Cerebellar cortex (tissue), 1 donor: ENCODE measurements at regions not wholly inside any gene's neighbourhood (a gene's known extent, or its start where the extent isn't known, plus 50 kb on each side); places are given as distances from the start of the nearest gene placed in this dataset.

Experiments
- DNase-seq: peaks from one replicate; pipeline ENCODE4 v3.0.0-alpha.2; 2015; ENCODE audit warnings: low spot score

DNA sequence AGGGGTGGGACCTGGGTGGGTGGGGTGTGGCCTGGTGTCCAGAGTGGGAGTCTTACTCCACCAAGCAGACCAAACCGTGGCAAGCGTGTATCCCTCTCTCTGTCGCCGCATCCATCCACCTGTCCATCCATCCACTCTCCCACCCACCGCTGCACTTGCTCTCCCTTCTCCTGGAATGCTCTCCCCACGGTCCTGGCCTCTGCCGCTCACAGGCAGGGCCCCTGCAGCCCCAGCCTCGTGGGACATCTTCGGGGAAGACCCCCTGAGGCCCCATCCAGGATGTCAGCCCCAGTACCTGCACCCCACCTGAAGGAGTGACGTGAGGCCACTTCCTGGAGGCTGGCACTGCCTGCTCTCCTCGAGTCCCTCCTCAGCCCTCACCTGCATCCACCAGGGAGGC is 189.5 kb upstream of the GSE1 start:
- no peak for DNase-seq

DNA sequence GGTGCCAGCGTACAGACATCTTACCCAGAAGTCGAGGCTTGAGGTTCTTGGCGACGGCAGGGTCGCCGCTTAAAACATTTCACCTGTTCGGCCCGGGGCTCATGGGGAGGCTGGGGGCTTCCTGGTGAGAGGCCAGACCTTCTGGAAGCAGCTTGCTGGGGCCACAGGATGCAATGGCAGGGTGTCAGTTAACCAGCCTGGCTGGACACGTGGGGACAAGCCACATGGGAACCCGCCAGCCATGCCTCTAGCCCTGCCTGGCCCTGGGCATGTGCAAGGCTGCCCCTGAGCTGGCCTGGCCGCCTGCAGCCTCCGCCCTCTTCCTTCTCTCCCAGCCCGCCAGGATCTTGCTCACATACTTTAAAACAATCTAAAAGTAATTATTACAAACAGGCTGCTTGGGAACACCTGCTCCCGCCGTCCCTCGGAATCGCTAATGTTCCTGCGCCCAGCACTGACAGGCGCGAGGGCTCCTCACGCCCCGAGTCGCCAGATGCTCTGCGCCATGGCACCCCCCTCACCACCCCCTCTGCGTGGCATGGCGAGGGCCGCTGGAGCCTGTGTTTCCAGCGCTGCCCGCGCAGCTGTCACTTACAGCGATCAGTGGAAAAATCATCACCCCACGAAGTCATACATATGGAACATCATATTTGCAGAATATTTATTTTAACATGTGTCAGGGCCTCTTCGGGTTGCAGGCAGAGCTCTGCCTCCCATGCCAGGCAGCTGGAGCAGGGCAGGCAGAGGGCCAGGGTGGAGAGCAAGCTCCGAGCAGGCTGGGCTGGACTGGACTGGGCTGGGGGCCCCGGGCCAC is 188.7 kb upstream of the GSE1 start:
- DNase-seq, result peak; percentile 34

DNA sequence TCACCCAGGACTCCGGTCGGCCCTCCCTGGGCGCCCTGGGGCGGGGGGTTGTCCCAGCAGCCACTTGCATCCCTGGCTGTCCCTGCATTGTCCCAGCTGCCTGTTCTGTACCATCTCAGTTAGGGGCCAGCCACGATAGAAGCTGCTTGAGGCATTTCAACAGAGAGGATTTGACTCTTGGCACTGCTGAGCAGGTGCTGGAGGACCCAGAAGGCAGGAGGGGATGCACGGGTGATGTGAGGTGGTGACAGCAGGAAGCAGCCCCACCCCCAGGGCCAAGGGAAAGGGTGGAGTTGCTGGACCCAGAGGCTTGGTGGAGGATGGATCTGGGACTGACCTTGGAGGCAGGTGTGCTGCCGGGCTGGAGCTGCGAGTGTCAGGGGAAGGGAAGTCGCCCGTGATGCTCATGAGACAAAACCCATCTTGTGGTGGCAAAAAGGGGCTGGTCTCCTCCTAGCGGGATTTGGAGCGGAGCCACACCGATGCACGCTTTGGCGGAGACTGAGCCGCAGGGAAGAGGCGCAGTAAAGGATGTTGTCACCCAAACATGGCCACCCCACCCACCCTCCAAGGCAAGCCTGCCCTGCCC is 188.0 kb upstream of the GSE1 start:
- no peak for DNase-seq

DNA sequence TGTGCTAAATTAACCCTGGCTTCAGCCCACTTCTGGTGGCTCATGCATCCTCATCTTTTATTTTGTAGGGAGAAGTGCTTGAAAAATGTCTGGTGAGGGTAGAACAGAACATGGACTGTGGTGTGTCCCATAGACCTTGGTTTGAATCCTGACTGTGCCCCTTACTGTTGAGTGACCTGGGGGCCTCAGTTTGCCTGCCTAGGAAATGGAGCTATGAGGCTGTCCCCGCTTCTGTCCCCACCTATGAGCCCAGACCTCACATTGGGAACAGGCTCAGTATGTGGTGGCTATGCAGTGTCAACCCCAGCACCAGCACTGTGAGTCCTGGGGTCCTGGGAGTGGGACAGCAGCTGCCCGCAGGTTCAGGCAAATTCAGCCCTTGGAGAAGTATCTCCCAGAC is 186.3 kb upstream of the GSE1 start:
- DNase-seq, result no peak

DNA sequence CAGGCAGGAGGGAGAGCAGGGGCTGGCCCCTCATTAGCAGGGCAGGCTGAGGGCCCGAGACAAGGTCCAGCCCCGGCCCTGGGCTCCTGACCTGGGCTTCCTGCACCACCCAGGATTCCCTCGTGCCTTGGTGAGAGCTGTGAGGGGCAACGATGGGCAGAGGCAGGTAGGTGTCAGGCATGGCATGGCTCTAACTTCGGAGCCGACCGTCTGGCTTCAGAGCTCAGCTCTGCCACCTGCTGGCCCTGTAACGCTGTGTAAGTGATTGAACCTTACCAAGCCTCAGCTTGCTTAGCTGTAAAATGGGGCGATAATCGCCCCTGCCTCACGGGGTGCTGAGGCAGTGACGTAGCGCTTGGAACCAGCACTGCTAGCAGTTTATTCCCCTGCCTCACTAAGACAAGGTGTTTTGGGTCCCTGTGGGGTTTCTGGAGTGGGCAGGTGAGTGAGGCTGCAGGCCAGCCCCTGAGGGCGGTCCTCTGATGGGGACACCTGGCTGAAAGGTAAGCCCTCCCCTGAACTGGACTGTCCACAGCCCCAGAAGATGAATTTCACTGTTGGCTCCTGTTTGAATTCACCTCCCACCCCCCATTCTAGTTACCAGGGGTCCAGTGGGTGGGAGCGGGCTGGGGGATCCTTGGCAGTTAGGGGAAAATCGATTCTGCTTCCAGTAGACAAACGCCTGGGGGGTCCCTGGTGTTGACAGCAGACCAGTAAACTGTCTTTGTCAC is 184.8 kb upstream of the GSE1 start:
- DNase-seq, result peak; percentile 61

DNA sequence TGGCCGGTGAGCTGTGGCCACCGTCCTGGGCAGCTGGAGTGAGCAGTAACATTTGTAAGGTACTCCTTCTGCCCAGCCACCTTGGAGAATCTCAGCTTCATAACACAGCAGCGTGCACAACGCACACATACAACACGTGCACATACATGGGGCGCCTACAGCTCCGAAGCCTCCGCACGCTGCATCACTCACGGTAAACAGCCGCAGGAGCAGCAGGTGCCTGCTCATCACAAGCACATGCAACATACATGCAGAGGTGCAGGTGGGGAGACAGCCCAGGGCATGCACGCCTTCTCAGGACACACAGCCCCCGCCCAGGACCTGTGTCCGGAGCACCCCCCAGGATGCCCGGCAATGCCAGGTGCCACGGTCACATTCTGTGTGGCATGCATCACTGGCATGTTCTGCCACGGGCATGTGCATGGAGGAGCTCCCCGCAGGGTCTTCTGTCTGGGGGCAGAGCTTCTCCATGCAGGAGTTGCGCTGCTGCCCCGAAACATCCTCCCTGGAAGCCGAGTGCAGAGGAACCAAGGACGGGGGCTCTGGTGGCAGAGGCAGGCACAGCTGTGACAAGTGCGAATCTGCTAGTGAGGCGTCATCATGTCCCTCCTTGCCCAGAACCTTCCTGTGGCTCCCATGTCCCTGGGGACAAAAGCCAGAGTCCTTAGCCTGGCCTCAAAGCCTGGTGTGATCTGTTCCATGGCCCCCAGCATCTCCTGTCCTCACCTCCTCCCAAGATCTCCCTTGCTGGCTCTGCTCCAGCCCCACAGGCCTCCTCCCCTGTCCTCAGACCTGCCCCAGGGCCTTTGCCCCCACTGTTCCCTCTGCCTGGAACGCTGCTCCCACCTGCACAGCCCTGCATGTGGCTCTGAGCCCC is 184.0 kb upstream of the GSE1 start:
- DNase-seq, result no peak

DNA sequence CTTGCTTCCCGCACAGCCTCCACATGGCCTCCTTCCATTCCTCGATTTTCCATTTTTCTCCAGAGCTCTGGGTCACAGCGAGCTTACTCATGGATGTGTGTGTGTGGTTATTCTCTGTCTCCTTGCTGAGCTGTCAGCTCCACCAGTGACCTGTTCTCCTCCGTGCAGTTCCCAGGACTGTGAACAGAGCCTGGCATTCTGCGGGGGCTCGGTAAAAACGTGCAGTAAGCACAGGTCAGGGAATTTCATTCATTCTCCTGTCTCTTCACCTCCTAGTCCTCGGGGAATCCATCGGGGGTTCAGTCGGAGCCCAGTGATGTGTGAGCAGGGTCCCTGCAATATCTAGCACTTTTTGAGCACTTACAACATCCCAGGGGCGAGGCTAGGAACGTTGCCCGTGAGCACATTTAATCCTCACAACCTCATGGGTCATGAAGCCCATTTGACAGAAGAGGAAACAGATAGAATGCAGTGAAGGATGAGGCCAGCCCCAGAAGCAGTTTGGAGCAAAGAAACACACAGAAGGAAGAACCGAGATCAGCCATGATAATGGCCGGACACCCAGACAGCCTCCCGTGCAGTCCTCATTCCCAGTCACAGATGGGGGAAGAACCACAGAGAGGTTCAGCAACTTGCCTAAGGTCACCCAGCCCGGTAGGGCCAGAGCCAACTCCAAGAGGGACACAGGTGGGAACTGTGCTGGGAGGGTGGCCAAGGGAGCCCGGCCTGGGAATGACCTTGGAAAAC is 183.2 kb upstream of the GSE1 start:
- DNase-seq, result no peak

DNA sequence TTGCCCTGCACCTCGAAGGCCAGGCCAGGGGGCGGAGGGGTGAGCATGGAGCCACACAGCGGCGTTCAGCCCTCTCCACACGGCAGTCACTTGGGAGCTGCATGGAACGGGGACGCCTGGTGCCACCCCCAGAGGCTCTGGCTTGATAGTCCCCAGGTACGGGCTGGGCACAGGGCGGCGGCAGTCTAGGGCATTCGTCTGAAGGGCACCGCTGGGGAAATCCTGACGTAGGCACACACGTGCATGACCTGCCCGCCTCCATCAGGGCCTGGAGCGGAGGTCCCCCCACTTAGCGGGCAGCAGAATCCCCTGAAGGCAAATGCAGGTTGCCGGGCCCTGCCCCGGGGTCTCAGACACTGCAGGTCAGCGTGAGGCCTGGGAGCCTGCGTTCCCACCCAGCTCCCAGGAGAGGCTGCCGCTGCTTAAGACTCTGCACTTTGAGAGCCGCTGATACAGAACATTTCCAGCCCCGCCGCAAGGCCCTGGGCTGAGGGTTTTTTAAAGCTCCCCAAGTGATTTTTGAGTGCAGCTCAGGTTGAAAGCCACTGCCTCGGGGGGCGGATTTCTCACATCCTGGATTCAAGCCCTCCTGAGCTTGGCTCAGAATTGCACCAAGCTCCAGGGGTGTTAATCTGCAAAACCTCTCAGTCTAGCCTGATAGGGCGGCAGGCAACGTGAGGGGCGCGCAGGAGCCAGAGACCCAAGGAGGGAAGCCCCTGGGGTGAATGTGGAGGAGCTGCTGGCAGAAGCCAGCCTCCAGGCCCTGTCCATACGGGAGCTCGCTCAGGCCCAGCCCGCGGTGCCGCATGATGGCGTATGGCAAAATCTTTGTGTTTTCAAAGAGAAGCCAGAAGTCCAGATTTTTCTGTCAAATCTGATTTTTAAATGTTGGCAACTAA is 182.3 kb upstream of the GSE1 start:
- DNase-seq, result no peak

DNA sequence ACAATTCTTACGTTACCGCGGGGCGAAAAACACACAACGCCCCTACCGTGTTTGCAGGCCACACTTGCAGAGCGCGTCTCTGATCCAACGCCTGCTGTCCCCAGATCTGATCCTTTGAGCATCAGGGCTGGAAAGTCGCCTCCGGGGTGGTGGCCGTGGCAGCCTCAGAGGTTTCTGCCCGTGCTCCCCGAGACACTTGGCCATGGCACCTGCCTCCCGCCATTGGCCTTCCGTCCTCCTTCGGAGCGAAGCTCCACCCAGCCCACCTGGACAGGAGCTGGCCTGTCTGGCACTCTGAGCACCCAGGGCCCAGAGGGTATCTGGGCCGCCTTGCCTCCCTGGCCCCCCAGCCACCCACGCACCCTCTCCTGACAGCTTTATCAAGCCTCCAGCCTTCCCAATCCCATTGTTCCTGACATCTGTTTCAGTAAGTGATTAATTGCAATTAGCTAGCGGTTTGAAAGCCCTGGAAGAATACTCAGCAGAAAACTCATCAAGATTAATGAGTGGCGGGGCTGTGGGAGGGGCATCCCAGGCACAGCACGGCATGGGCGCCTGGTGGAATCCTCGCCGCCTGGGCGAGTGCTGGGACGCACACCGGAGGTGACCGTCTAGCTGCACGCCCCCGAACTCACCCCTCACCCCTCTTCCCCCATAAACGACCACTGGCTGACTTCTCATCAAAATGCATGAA is 181.5 kb upstream of the GSE1 start:
- no peak for DNase-seq

DNA sequence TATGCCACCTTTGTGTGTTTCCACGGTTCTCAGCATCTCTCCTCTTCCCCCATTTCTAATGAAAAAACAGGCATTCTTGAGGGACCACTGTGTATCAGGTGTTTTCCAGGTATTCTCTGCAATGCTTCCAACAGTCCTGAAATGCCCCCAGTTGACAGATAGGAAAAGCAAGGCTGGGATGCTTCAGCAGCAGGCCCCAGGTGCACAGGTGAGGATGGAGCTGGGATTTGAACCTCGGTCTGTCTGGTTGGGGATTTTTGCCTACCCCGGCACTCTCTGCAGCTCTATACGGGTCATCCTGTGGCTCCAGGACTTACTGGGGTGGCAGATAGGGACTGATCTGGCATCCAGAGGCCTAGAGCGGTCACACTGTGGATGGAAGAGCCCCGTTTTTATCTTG is 180.5 kb upstream of the GSE1 start:
- DNase-seq, result no peak

DNA sequence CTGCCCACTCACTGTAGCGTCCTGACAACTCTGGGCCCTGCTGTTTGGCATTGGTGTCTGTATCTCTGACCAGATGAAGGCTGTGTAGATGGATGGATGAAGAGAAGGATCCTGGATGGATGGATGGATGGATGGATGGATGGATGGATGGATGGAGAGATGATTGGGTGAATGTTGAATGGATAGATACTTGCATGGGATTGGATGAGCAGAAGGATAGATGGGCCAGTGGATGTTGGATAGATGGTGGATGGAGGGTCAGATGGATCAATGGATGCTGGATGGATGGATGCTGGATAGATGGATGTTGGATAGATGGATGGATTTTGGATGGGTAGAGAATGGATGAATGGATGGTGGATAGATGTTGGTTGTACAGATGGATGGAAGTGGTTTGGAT is 179.6 kb upstream of the GSE1 start:
- DNase-seq, result no peak

DNA sequence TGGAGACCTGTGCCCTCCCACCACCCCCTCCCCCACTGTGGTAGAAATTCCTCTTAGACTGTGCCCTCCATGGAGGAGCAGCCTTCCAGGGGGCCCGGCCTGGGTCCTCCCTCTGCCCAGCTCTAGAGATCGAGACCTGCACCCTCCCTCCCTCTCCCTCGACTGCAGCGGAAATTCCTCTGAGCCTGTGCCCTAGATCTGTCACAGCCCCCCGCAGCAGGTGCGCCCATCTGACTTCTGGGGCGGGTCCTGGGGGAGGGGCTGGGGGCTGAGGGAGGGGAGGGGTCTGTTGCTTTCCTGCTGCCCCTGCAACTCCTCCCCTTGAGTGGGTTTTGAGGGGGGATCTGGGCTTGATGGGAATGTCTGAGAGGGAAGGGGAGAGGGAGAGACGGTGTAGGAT is 177.8 kb upstream of the GSE1 start:
- DNase-seq, result no peak

DNA sequence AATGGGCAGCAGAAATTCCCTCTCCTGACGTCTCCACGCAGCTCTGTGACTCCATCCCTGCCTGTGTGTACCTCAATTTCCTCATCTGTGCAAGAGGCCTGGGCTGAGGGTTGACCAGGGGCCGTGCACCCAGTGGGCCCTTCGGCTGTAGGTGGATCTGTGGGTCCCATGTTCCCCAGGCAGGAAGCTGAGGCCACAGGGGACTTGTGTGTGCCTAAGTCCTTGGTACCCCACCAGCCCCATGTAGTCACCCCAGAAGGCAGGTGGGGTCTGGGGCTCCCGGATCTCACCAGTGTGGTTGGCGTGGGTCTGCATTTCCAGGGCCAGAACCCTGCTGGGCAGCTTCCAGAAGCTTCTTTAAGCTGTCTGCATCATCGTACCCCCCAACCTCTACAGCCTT is 177.4 kb upstream of the GSE1 start:
- no peak for DNase-seq

DNA sequence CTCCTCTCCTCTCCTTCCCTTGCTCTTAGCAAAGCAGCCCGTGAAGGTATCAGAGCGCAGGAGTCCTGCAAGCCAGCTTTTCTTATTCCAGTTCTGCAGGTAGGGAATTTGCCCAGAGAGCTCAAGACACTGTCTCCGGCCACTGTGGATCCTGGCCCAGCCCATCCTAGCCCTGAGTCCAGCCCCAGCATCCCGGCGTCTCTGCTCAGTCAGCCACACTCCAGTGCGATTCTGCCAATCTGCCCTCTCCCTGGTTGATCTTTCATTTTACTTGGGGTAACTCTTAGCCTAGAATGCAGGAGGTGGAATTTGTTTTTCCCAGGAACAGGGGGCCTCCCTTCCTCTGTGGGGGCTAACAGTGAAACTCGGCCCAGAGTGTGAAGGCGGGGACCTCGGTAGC is 176.9 kb upstream of the GSE1 start:
- no peak for DNase-seq

DNA sequence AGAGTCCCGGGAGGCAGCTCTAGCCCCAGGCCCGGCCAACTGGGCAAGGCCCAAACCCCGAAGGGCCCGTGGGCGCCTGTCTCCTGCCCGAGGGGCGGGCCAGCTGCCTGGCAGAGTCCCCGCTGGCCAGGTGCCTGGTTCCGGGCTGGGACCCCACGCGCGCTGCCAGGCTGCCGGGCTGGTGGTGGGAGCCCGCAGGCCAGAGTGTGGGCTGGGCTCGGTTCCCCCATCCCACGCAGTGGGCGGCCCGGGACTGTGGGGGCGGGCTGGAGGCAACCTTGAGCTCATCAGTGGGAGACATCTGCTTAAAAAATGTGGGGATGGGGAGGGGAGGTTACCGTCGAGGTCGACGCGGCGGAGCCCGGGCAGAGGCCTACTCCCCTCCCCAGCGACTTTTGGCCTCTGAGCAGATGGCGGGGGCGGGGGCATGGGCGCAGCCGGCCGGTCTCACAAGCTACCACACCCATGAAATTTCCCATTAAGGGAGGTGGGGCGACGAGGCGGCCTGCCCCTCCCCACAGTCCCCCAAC is 176.4 kb upstream of the GSE1 start:
- DNase-seq, result no peak

DNA sequence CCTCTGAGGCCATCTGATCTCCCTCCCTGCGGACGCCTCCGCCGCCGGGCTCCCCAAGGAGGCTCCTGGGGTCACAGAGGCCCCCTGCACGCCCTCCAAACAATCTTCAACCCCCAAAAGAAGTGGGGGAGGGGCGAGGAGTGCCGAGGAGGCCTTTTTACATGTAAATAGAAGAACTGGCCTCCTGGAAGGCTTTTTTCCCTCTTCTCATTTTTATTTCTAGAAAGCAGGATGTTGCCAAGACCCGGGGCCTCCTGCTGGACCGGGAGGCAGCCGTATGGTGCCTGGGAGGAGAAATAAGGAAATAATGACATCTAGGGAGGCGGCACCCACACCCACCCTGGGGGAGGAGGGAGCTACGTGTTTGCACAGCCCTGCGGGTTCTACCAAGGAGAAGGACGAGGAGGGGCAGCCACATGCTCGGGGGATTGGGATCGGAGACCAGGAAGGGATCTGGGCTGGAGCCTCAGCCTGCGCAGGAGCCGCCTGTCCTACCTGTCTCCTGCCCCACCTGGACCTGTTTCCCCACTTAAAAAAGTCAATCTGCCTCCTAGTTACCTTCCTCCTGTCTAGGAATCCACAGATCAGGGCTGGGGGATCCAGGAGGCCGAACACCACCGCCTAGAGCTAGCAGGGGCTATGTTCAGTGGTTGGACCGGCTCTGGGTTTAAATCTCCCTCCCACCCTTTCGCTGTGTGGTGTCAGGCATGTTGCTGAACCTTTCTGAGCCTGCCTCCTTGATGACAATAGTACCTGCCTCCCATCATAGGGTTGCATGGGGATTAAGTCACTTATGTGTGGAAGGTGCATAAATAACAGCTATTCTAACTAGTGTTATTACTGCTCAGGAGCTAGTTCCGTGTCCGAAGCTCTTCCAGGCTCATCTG is 175.7 kb upstream of the GSE1 start:
- peak; percentile 43 for DNase-seq

DNA sequence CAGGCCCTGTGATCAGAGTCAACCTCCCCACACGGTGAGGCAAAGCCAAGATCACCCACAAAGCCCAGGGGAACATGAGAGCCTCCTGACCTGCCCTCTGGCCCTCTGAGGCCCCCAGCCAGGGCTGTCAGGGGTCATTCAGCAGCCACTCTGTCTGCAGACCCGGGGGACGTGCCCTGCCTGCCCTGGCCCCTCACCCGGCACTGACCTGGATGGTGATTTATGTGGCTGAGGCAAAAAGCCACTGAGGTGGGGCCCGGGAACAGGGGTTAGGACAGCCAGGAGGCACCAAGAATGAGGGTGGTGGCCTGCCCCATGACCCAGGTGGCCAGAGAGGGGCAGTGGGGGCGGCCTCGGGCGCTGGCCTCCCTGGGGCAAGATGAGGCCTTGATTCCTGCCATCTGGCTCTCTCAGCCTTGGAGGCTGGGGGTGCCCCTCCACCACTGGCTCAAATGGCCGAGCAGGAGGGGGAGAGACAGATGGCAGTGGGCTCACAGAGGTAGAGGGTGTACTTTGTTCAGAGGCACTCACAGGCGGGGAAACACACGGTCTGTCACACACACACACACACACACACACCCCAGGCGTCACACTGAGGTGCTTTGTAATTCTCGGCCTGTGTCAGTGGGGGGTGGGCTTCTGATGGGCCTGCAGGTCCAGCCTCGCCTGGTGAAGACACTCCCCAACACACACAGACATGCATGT is 174.0 kb upstream of the GSE1 start:
- no peak for DNase-seq

DNA sequence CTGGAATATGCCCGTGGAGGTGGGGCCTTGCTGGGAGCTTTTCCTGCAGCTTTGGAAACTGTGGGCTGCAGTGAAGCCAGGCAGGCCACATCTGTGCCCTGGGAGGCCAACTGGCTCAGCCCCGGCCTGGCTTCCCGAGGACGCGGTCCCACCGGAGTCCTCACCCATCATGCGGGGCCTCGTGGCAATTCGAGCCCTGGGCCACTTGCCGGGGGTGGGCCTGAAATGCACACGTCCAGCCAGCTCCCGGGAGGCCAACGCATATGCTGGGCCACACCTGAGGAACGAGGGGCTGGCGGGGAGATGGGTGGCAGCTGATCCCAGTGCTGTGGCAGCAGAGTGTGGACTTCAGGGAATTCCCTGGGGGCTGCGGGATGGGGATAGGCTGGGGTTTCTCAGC is 172.4 kb upstream of the GSE1 start:
- no peak for DNase-seq
